DND-41 (cell line): ENCODE measurements at regions not wholly inside any gene's neighbourhood (a gene's known extent, or its start where the extent isn't known, plus 50 kb on each side); places are given as distances from the start of the nearest gene placed in this dataset.

ENCODE experiments used
- ATAC-seq: fragments of 200-7000 bp; cut with Tn5 transposase; 3 replicates; pipeline ENCODE4 v1.9.1; 2021; ENCODE audit warnings: low read depth; ENCODE audit not compliant: insufficient read depth
- DNase-seq: peaks from one replicate; pipeline ENCODE4 v3.0.0-alpha.2; 2020
- H2AFZ ChIP-seq: 2 replicates; pipeline ENCODE4 v1.6.0; 2012; ENCODE audit warnings: low read depth, low read length
- H3K27ac ChIP-seq: 2 replicates; pipeline ENCODE4 v1.5.1; 2012; ENCODE audit warnings: low read length, inconsistent platforms
- H3K27me3 ChIP-seq: fragments of 200-600 bp; sonication (generic); 2 replicates; pipeline ENCODE4 v1.6.0; 2012; ENCODE audit warnings: low read length, mild to moderate bottlenecking, inconsistent platforms; ENCODE audit not compliant: insufficient read depth, poor library complexity
- H3K36me3 ChIP-seq: 2 replicates; pipeline ENCODE4 v1.5.1; 2012; ENCODE audit warnings: low read length, inconsistent platforms; ENCODE audit not compliant: insufficient read depth
- H3K4me1 ChIP-seq: 2 replicates; pipeline ENCODE4 v1.5.1; 2012; ENCODE audit warnings: mild to moderate bottlenecking, low read length; ENCODE audit not compliant: insufficient read depth
- H3K4me2 ChIP-seq: 2 replicates; pipeline ENCODE4 v1.6.0; 2012; ENCODE audit warnings: mild to moderate bottlenecking, moderate library complexity, low read length, inconsistent platforms; ENCODE audit not compliant: insufficient read depth
- H3K4me3 ChIP-seq, 2 experiments: fragments of 200-600 bp in 1 of 2; shearing (Covaris generic) in 1 of 2; 2 replicates each; pipeline ENCODE4 v1.5.1; 2012 to 2016; ENCODE audit warnings: inconsistent platforms in 2 of 2, low read length in 2 of 2, mild to moderate bottlenecking in 2 of 2, low read depth in 1 of 2, moderate library complexity in 1 of 2
- H3K79me2 ChIP-seq: 2 replicates; pipeline ENCODE4 v1.6.0; 2012; ENCODE audit warnings: low read length, inconsistent platforms; ENCODE audit not compliant: insufficient read depth
- H3K9ac ChIP-seq: 2 replicates; pipeline ENCODE4 v1.6.0; 2012; ENCODE audit warnings: low read depth, mild to moderate bottlenecking, inconsistent platforms, low read length, moderate library complexity
- H3K9me3 ChIP-seq: 2 replicates; pipeline ENCODE4 v1.5.1; 2012; ENCODE audit warnings: low read length, moderate library complexity, mild to moderate bottlenecking, inconsistent platforms; ENCODE audit not compliant: insufficient read depth, severe bottlenecking
- H4K20me1 ChIP-seq: 2 replicates; pipeline ENCODE4 v1.6.0; 2012; ENCODE audit warnings: low read length; ENCODE audit not compliant: insufficient read depth
- EZH2 ChIP-seq: IDR thresholded peaks from 3 replicates; pipeline ENCODE4 v1.6.1; 2012; ENCODE audit warnings: borderline replicate concordance, low read depth, mild to moderate bottlenecking, moderate library complexity, low read length, inconsistent platforms; ENCODE audit not compliant: severe bottlenecking
- TF ChIP-seq, protein P1 (sequence below): IDR thresholded peaks from 2 replicates; pipeline ENCODE4 v1.5.1; 2012; ENCODE audit warnings: borderline replicate concordance, low read length, moderate library complexity, mild to moderate bottlenecking; ENCODE audit not compliant: poor library complexity, severe bottlenecking; ENCODE audit errors: extremely low read depth

DNA sequence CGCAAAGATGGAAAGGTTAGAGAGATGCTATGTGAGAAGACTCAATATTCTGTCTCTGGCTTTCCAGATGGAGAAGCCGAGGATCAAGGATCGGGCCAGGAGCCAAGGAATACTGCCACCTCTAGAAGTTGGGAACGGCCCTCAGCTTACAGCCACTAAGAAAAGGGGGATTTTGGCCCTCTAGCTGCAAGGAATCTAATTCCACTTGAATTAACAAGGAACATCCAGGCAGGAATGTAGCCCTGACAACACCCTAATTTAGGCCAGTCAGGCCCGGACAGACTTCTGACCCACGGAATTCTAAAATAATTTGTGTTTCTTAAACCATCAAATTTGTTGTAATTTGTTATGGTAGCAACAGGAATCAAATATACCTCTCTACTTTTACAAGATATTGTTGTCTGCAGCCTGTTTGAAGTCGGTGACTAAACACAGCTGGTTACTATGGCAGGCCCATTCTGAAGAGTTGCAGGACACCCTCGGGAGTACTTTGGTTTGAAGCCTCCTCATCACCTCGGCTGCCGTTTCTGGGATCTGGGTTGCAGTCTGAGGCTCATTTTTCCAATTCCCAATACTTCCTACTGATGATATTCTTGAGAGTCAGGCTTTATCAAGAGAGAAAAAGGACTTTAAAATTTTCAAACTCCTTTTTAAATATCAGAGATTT lies 1131.2 kb downstream of the TSN start:
- Histone ChIP-seq H3K4me3 (no peak overlapping the region), H3K79me2 (no peaks in the 10 kb centered on the region), H3K4me2 (no peak overlapping the region), H2AFZ (no peak overlapping the region), H3K4me1 (no peaks in the 10 kb centered on the region), H4K20me1 (no peaks in the 10 kb centered on the region), H3K27ac (no peak overlapping the region), H3K36me3 (no peaks in the 10 kb centered on the region), H3K9me3 (no peaks in the 10 kb centered on the region), H3K9ac (no peak overlapping the region), H3K27me3 (no peaks in the 10 kb centered on the region)
- TF ChIP-seq, protein P1, sequence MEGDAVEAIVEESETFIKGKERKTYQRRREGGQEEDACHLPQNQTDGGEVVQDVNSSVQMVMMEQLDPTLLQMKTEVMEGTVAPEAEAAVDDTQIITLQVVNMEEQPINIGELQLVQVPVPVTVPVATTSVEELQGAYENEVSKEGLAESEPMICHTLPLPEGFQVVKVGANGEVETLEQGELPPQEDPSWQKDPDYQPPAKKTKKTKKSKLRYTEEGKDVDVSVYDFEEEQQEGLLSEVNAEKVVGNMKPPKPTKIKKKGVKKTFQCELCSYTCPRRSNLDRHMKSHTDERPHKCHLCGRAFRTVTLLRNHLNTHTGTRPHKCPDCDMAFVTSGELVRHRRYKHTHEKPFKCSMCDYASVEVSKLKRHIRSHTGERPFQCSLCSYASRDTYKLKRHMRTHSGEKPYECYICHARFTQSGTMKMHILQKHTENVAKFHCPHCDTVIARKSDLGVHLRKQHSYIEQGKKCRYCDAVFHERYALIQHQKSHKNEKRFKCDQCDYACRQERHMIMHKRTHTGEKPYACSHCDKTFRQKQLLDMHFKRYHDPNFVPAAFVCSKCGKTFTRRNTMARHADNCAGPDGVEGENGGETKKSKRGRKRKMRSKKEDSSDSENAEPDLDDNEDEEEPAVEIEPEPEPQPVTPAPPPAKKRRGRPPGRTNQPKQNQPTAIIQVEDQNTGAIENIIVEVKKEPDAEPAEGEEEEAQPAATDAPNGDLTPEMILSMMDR = no peak
- DNase-seq (no peak), ATAC-seq (no peak)

DNA sequence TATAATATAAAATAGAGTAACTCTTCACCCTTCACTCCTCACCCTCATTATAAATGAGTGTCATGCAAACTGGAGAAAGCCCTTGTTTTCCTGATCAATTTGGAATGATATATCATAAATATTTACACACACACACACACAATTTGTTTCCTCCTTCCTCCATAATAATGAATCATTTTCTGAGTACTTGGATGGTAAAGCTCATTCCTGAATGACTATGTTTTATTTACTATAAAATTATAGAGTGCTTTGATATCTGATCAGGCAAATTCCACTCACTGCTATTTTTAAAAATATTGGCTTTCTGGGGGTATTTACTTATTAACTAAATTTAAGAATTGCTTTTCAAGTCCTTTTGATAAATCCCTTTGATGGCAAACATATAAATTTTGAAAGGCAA lies 1125.5 kb upstream of the CNTNAP5 start:
- no peak for ATAC-seq
- no peak overlapping the region for H2AFZ ChIP-seq

DNA sequence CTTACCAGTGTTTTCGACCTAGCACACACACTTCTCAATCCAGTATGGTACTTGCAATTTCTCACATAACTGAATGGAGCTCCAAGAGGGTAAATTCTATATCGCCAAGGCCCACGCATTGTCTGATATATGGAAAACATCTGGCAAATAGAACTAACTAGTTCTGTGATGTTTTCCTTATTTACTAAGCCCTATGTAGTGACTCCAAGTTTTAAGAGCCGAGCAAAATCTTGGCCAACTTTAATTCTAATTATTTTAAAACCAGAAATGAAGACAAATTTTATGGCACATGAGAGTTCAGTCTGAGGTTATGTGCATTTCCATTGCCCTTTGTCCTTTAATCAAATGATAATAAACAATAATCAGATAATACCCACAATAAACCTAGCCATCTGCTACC lies 1119.7 kb upstream of the CNTNAP5 start:
- Histone ChIP-seq H3K27ac (no peak overlapping the region), H3K79me2 (no peaks in the 10 kb centered on the region), H3K4me3 (no peak overlapping the region), H3K9ac (no peak overlapping the region), H3K36me3 (no peaks in the 10 kb centered on the region), H3K4me2 (no peak overlapping the region), H3K4me1 (no peaks in the 10 kb centered on the region), H3K27me3 (no peaks in the 10 kb centered on the region), H3K9me3 (no peaks in the 10 kb centered on the region), H2AFZ (no peak overlapping the region), H4K20me1 (no peaks in the 10 kb centered on the region)
- no peak for TF ChIP-seq EZH2
- TF ChIP-seq, protein P1 = no peak
- ATAC-seq (no peak), DNase-seq (no peak)

More for the DNA sequence above, 1125.5 kb upstream of the CNTNAP5 start:
- H3K4me2 ChIP-seq = no peak overlapping the region
- no peak for DNase-seq
- H3K4me3 ChIP-seq = no peak overlapping the region
- no peak overlapping the region for H3K9ac ChIP-seq
- no peaks in the 10 kb centered on the region for H3K27me3 ChIP-seq
- TF ChIP-seq, protein P1 = no peak
- TF ChIP-seq EZH2 = no peak
- H3K79me2 ChIP-seq = no peaks in the 10 kb centered on the region
- no peaks in the 10 kb centered on the region for H3K36me3 ChIP-seq
- H3K27ac ChIP-seq = no peak overlapping the region
- H3K4me1 ChIP-seq = no peaks in the 10 kb centered on the region
- H3K9me3 ChIP-seq = no peaks in the 10 kb centered on the region
- H4K20me1 ChIP-seq = no peaks in the 10 kb centered on the region
